ENCODE measurements at regions not wholly inside any gene's neighbourhood (a gene's known extent, or its start where the extent isn't known, plus 50 kb on each side); places are given as distances from the start of the nearest gene placed in this dataset.

DNA sequence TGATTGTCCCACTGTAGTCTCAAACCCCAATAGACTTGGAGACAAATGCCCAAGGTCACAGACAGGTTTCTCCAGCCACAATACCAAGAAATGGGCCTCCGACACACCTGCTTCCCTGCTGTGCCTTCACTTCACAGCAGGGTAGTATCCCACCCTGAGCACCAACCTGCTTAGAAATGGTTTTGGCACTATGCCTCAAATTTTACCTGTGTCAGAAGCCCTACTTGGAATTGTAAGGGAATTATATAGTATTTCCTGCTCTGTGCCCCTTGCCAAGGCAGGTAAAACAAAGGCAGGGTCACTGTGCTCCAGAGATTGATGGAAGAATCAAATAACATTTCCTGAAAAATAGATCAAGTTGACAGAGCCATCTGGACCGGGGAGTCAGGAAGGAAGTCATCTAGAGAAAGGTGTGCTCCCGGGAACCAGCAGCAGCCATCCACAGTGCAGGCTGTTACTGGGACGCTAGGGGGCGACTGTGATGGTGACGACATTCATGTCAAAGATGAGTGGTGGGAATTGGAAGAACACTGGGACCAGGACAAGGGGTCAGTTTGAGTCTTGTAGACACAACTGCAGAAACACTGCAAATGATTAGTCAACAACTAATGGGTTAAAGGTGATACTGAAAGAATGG is 117.8 kb upstream of the AKR1E2 start:
- H3K9me3 ChIP-seq (ENCODE audit: control insufficient read depth, insufficient read depth, low read length), result no peaks in the 10 kb centered on the region

DNA sequence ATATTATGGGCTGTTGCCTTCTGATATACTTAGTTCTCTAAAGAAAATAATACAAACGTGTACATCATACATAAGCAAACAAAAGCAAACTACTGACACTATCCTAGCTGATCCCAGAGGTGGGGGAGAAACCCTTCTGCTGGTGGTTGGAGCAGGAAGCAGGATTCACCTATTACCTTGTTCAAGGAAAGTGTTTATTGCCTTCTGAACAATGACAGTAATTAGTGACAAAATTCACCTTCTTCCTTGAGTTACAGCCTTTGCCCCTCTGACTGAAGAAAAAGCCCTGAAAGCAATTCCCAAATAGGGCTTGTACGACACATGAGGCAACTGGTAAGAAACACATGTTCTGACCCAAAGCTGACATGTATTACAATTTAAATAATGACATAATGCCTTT is 118.8 kb upstream of the AKR1E2 start:
- H3K4me1 ChIP-seq (ENCODE audit: control insufficient read depth, insufficient read depth, low read length), result no peaks in the 10 kb centered on the region
- no peak overlapping the region for H3K9ac ChIP-seq (ENCODE audit: low read depth, low read length)
- no peak overlapping the region for H3K27ac ChIP-seq (ENCODE audit: low read depth, low read length)
- no peak overlapping the region for H3K4me3 ChIP-seq (ENCODE audit: low read depth, low read length)
- no peaks in the 10 kb centered on the region for H3K27me3 ChIP-seq (ENCODE audit: control insufficient read depth, insufficient read depth, low read length)
- H3K9me3 ChIP-seq (ENCODE audit: control insufficient read depth, insufficient read depth, low read length), result no peaks in the 10 kb centered on the region
- H3K36me3 ChIP-seq (ENCODE audit: control insufficient read depth, insufficient read depth, low read length), result no peaks in the 10 kb centered on the region

More for the DNA sequence above, 117.8 kb upstream of the AKR1E2 start:
- no peak overlapping the region for H3K9ac ChIP-seq (ENCODE audit: low read depth, low read length)
- H3K27ac ChIP-seq (ENCODE audit: low read depth, low read length), result no peak overlapping the region
- H3K36me3 ChIP-seq (ENCODE audit: control insufficient read depth, insufficient read depth, low read length), result no peaks in the 10 kb centered on the region
- no peaks in the 10 kb centered on the region for H3K4me1 ChIP-seq (ENCODE audit: control insufficient read depth, insufficient read depth, low read length)
- no peak overlapping the region for H3K4me3 ChIP-seq (ENCODE audit: low read depth, low read length)
- no peaks in the 10 kb centered on the region for H3K27me3 ChIP-seq (ENCODE audit: control insufficient read depth, insufficient read depth, low read length)

DNA sequence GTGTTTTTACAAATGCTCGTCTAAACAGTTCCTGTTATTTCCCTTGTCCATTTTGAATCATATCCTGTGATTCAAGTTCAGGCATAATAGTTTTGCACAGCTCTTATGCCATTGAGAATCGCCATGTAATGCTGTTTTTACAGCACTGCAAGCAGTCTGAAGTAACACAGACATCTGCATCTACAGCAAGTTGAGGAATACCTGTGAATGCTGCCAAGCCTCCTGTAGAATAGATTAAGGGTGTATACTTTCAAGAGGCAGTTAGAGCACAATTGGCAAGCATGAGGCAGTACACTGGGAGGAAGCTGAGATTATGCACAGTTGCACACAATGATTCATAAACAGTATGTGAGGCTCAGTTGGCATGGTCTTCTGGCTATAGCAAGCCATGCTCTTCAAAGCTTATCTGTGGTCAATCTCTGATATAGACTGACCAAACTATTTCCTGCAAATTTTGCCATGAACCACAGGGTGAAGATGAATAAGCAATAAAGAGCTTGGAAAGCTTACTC is 121.9 kb upstream of the AKR1E2 start:
- Histone ChIP-seq H3K36me3 (ENCODE audit: control insufficient read depth, insufficient read depth, low read length) (no peaks in the 10 kb centered on the region), H3K27me3 (ENCODE audit: control insufficient read depth, insufficient read depth, low read length) (no peaks in the 10 kb centered on the region), H3K4me1 (ENCODE audit: control insufficient read depth, insufficient read depth, low read length) (peaks cover 4% of the 10 kb centered on the region; the same call in 1 of the 2 replicates), H3K9ac (ENCODE audit: low read depth, low read length) (no peak overlapping the region), H3K27ac (ENCODE audit: low read depth, low read length) (no peak overlapping the region), H3K4me3 (ENCODE audit: low read depth, low read length) (no peak overlapping the region), H3K9me3 (ENCODE audit: control insufficient read depth, insufficient read depth, low read length) (no peaks in the 10 kb centered on the region)

DNA sequence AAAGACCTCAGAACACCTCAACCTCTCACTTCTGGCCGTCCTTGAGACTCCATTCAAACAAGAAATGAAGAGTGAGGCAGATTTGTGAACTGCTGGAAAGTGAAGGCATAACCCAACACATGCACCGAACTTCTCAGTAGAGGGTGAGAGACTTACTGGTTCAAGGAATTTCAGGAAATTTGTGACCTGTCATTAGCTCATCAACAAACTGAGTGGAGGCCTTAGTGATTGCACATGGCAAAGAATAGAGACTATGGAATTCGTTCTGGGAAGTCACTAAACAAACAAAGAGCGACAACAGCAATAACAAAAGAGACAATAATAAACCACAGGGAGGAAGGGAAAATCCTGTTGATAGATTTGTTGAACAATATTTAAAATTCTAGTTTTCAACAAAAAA is 125.0 kb upstream of the AKR1E2 start:
- Histone ChIP-seq H3K4me1 (ENCODE audit: control insufficient read depth, insufficient read depth, low read length) (peaks cover 4% of the 10 kb centered on the region; the same call in 1 of the 2 replicates), H3K27ac (ENCODE audit: low read depth, low read length) (no peak overlapping the region), H3K27me3 (ENCODE audit: control insufficient read depth, insufficient read depth, low read length) (no peaks in the 10 kb centered on the region), H3K36me3 (ENCODE audit: control insufficient read depth, insufficient read depth, low read length) (no peaks in the 10 kb centered on the region), H3K4me3 (ENCODE audit: low read depth, low read length) (no peak overlapping the region), H3K9ac (ENCODE audit: low read depth, low read length) (no peak overlapping the region), H3K9me3 (ENCODE audit: control insufficient read depth, insufficient read depth, low read length) (no peaks in the 10 kb centered on the region)

DNA sequence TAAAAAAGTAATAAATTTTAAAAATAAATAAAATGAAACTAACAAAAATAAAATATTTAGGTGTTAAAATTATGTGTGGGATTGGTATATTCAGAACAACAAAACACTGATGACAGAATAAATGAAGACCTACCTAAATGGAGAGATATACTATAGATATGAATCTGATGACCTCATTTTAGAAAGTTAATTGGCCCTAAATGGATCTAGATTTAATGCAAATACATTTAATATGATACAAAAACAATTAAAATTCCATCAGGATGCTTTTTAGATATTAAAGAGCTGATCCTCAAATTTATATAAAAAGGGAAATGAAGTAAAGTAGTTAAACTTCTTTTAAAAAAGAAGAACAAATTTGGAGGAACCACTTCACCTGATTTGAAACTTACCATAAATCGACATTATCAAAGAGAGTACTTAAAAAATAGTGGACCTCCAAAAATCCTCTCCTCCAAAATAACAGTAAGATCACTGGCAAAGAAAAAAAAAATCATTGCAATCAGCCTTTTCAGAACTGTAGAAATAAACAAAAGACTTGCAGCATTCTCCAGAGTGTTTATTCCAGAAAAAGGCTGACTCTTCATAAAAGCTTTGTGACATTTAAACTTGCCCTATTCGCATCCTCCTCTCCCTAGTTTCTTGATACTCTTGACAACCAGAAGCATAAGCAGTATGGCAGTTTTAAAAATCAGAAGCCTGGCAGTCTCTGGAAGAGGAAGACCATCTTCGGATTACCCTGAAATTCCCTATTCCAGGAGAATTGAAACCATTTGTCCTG is 125.9 kb upstream of the AKR1E2 start:
- Histone ChIP-seq H3K4me3 (ENCODE audit: low read depth, low read length) (no peak overlapping the region), H3K27ac (ENCODE audit: low read depth, low read length) (no peak overlapping the region), H3K9ac (ENCODE audit: low read depth, low read length) (no peak overlapping the region), H3K27me3 (ENCODE audit: control insufficient read depth, insufficient read depth, low read length) (no peaks in the 10 kb centered on the region), H3K36me3 (ENCODE audit: control insufficient read depth, insufficient read depth, low read length) (no peaks in the 10 kb centered on the region), H3K9me3 (ENCODE audit: control insufficient read depth, insufficient read depth, low read length) (no peaks in the 10 kb centered on the region), H3K4me1 (ENCODE audit: control insufficient read depth, insufficient read depth, low read length) (peaks cover 4% of the 10 kb centered on the region; the same call in 1 of the 2 replicates)

DNA sequence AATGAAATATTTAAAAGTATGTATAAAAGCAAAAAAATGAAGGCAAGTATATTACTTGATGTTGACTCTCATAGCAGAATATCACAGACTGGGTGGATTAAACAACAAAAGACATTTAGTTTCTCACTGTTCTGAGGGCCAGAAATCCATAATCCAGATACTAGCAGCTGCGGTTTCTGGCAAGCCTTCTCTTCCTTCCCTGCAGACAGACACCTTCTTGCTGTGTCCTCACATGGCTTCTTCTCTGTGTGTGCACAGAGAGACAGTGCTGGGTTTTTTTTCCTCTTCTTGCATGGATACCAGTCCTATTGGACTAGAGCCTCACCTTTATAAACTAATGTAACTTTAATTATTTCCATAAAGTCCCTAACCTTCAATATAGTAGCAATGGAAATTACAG is 127.9 kb upstream of the AKR1E2 start:
- Histone ChIP-seq H3K27me3 (ENCODE audit: control insufficient read depth, insufficient read depth, low read length) (no peaks in the 10 kb centered on the region), H3K36me3 (ENCODE audit: control insufficient read depth, insufficient read depth, low read length) (no peaks in the 10 kb centered on the region), H3K9me3 (ENCODE audit: control insufficient read depth, insufficient read depth, low read length) (no peaks in the 10 kb centered on the region), H3K4me1 (ENCODE audit: control insufficient read depth, insufficient read depth, low read length) (peaks cover 4% of the 10 kb centered on the region; the same call in 1 of the 2 replicates), H3K9ac (ENCODE audit: low read depth, low read length) (no peak overlapping the region), H3K4me3 (ENCODE audit: low read depth, low read length) (no peak overlapping the region), H3K27ac (ENCODE audit: low read depth, low read length) (no peak overlapping the region)

DNA sequence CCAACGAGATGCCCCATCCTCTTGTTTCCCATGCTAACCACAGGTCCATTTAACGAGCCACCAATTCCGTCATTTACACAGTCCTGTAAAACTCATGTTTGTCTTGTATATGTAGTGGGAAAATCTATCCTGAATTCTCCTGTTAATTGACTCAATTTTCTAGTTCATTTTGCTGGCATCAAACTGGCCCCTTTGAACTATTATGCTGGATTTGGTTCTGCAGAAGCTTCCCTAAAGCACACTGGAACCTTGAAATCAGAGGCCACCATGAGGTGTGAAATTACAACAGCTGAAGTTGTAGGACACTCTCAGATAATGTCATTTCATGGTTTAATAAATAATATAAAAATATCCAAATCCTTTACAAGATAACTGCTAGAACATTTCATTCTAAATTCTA is 129.8 kb upstream of the AKR1E2 start:
- Histone ChIP-seq H3K9me3 (ENCODE audit: control insufficient read depth, insufficient read depth, low read length) (no peaks in the 10 kb centered on the region), H3K27ac (ENCODE audit: low read depth, low read length) (no peak overlapping the region), H3K9ac (ENCODE audit: low read depth, low read length) (no peak overlapping the region), H3K36me3 (ENCODE audit: control insufficient read depth, insufficient read depth, low read length) (no peaks in the 10 kb centered on the region), H3K4me3 (ENCODE audit: low read depth, low read length) (no peak overlapping the region), H3K4me1 (ENCODE audit: control insufficient read depth, insufficient read depth, low read length) (peaks cover 9% of the 10 kb centered on the region; the same call in 1 of the 2 replicates), H3K27me3 (ENCODE audit: control insufficient read depth, insufficient read depth, low read length) (no peaks in the 10 kb centered on the region)

DNA sequence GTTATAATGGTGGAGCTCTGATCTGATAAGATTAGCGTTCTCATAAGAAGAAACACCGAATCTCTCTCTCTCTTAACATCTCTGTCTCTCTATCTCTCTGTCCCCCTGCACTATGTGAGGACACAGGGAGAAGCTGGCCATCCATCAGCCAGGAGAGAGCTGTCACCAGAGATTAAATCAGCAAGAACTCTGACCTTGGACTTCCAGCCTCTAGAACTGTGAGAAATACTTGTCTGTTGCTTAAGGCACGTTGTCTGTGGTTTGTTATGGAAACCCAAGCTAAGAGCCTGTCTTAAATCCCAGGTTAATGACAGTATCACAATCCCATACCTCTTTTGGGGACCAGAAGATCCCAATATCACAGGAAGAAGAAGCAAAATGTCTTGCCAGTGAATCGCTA is 132.0 kb upstream of the AKR1E2 start:
- Histone ChIP-seq H3K27me3 (ENCODE audit: control insufficient read depth, insufficient read depth, low read length) (no peaks in the 10 kb centered on the region), H3K36me3 (ENCODE audit: control insufficient read depth, insufficient read depth, low read length) (no peaks in the 10 kb centered on the region), H3K4me1 (ENCODE audit: control insufficient read depth, insufficient read depth, low read length) (0 out of 2 replicates have a peak, but pooled peaks cover 5% of the 10 kb centered on the region), H3K9ac (ENCODE audit: low read depth, low read length) (no peak overlapping the region), H3K9me3 (ENCODE audit: control insufficient read depth, insufficient read depth, low read length) (no peaks in the 10 kb centered on the region), H3K4me3 (ENCODE audit: low read depth, low read length) (no peak overlapping the region), H3K27ac (ENCODE audit: low read depth, low read length) (no peak overlapping the region)

DNA sequence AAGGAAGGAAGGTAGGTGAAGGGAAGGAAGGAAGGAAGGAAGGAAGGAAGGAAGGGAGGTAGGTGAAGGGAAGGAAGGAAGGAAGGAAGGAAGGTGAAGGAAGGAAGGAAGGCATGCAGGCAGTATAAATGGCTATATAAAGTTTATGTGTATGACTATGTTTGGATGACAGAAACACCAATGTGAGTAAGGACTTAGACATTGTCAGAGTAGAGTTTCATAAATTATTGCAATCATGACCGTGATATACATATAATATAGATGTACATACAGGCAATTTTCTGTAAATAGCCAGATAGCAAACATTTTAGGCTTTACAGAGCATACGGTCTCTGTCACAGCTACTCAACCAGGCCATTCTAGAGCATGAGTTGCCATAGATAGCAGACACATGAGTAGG is 133.8 kb upstream of the AKR1E2 start:
- no peak overlapping the region for H3K4me3 ChIP-seq (ENCODE audit: low read depth, low read length)
- H3K9ac ChIP-seq (ENCODE audit: low read depth, low read length), result no peak overlapping the region
- H3K27me3 ChIP-seq (ENCODE audit: control insufficient read depth, insufficient read depth, low read length), result no peaks in the 10 kb centered on the region
- H3K36me3 ChIP-seq (ENCODE audit: control insufficient read depth, insufficient read depth, low read length), result no peaks in the 10 kb centered on the region
- 0 out of 2 replicates have a peak, but pooled peaks cover 5% of the 10 kb centered on the region for H3K4me1 ChIP-seq (ENCODE audit: control insufficient read depth, insufficient read depth, low read length)
- H3K9me3 ChIP-seq (ENCODE audit: control insufficient read depth, insufficient read depth, low read length), result no peaks in the 10 kb centered on the region
- no peak overlapping the region for H3K27ac ChIP-seq (ENCODE audit: low read depth, low read length)

DNA sequence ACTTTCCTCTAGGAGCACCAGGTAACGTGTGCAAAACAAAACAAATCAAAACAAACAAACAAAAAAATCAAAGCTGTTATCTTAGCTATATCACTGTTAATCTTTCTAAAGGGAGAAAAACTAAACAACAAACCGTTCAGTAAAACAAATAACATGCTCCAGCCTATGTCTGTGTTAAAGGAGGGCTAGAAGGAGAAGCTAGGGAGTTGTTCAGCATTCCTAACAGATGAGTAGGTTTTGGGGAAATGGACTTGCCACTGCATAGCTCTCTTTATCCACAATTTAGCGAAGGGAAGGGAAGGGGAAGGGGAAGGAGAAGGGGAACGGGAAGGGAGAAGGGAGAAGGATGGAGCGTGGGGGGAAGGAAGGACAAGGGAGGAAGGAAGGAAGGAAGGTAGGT is 134.2 kb upstream of the AKR1E2 start:
- H3K27me3 ChIP-seq (ENCODE audit: control insufficient read depth, insufficient read depth, low read length), result no peaks in the 10 kb centered on the region
- no peak overlapping the region for H3K27ac ChIP-seq (ENCODE audit: low read depth, low read length)
- H3K9ac ChIP-seq (ENCODE audit: low read depth, low read length), result no peak overlapping the region
- 0 out of 2 replicates have a peak, but pooled peaks cover 5% of the 10 kb centered on the region for H3K4me1 ChIP-seq (ENCODE audit: control insufficient read depth, insufficient read depth, low read length)
- no peak overlapping the region for H3K4me3 ChIP-seq (ENCODE audit: low read depth, low read length)
- no peaks in the 10 kb centered on the region for H3K9me3 ChIP-seq (ENCODE audit: control insufficient read depth, insufficient read depth, low read length)
- no peaks in the 10 kb centered on the region for H3K36me3 ChIP-seq (ENCODE audit: control insufficient read depth, insufficient read depth, low read length)

DNA sequence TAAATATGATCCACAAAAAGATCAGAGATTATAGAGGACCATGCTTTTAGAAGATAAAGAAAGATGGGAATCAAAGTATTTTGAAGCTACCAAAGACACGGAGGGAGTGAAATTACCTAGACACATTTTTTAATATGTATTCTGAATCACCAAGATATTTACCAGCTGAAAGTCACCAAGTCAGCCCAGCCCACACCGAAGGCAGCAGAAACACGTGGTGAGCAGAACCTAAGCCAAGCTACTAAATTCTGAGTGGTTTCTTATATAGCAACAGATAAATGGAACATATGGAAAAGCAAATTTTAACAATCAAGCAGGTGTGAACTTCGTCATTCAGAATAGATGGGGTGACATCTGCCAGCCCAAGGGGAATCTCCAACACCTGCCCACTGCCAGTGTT is 134.7 kb upstream of the AKR1E2 start:
- no peaks in the 10 kb centered on the region for H3K36me3 ChIP-seq (ENCODE audit: control insufficient read depth, insufficient read depth, low read length)
- H3K9me3 ChIP-seq (ENCODE audit: control insufficient read depth, insufficient read depth, low read length), result no peaks in the 10 kb centered on the region
- H3K4me3 ChIP-seq (ENCODE audit: low read depth, low read length), result no peak overlapping the region
- no peaks in the 10 kb centered on the region for H3K27me3 ChIP-seq (ENCODE audit: control insufficient read depth, insufficient read depth, low read length)
- H3K27ac ChIP-seq (ENCODE audit: low read depth, low read length), result no peak overlapping the region
- 0 out of 2 replicates have a peak, but pooled peaks cover 5% of the 10 kb centered on the region for H3K4me1 ChIP-seq (ENCODE audit: control insufficient read depth, insufficient read depth, low read length)
- H3K9ac ChIP-seq (ENCODE audit: low read depth, low read length), result no peak overlapping the region

Data from HUES48 (cell line).